NCI-H82 treated with DMSO at 0.1 percent for 48 hours (cell line): ENCODE measurements at regions not wholly inside any gene's neighbourhood (a gene's known extent, or its start where the extent isn't known, plus 50 kb on each side); places are given as distances from the start of the nearest gene placed in this dataset.
"Not testable (repeated sequence)": the region's sequence is repeated elsewhere in the genome, so short reads cannot be mapped to it uniquely, and the experiment has no call there.

Source experiments
- DNase-seq: peaks from one replicate; lab custom pipeline; 2025; ENCODE audit not compliant: unreplicated experiment; lab: John Stamatoyannopoulos, UW

DNA sequence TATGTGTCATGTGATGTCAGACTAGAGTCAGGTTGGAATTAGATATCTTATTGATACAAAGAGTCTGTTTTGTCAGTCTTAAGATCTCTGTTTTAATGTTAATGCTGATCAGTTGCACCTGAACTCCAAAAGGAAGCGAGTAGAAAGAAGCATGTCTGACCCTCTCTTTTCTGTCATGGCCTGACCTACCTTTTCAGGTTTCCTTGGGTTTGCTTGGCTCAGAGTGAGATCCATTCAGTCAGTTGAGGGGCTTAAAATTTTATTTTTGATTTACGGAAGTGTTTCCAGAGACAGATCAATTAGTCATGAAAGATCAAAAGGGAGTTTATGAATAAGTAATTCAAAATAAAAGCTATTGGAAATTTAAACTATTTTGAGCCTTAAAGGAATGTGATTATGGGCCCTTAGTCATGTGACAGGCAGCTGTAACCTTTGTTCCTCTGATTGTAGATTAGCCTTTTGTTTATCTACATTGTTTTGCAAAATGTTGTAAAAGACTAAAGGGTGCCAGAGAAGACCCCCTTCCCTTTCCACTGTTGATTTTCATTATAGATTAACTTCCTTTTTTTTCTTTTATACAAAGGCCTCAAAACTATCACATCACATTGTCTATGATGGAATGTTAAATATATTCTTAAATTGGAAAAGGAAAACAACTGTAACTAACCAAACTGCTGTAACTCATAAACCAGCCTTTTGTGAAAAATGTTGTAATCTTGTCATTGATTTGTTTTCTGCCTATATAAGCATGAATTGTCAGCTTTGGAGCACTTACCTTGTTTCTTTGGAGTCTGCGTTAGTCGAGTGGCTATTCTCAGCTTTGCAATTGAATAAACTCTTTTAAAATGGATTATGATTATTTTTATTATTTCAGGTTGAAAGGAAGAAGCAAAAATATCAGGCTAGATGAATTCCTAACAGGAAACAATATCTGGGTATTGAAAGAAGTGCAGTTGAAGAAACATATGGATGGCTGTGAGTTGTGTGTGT, 195.5 kb upstream of the MBL2 start:
- no peak for DNase-seq

DNA sequence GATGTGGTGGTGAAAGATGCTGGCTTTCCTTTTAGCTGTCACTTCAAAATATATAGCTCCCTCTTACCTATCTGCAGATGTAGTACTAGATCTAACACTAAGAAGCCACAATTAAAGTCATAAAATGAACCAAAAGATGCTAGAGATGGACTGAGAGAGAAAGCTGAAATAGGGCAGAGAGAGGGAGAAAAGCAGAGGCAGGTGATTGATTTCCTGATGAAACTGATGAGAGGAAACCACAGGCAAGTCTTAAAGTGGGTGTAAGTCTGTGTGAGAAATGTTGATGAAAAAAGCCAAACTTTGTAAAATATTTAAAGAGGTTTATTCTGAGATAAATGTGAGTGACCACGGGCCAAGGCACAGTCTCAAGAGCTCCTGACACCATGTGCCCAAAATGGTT, 194.3 kb upstream of the MBL2 start:
- DNase-seq, result no peak

DNA sequence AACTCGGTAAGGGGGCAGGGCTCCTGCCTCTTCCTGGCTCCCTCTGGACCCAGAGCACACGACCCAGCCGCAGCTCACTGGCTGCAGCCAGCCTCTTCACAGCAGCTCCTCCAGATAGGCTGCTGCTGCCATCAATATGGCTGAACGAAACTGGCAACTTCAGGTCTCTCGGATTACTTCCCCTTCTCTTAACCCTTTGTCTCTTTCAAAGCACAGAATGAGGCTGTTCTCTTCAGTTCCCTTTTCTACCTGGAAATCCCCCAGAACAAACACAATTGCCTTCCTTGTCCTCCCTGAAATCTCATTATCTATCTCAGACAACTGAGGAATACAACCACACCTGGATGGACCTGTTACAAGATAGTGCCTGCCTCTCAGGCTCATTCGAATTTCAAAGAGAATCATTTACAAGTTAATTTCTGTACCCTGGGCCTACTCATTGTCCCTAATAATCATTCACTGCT, 193.4 kb upstream of the MBL2 start:
- no peak for DNase-seq

DNA sequence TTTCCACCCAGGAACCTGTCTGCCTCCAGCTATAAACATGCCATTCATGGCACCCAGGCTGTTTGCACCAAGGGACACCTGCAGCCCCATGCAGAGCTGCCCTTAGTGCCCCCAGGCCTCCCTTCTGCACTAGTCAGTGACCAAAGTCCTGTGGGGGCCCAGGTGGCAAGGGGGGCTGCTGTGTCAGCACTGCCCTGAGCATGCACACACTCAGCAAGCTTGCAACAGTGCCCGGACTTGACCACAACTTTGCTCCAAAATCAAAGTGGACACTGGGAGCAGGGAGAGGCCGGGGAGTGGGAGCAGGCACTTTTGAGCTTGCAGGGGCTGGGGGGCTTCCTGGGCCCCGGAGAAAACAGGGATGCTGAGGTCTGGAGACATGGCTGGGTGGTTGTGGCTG, 192.9 kb upstream of the MBL2 start:
- no peak for DNase-seq

- DNase-seq, result no peak
These were observed 188.7 kb upstream of the MBL2 start for GRCh38 chr10:52961323-52961722.

- no peak for DNase-seq
These were observed 187.2 kb upstream of the MBL2 start for GRCh38 chr10:52959810-52960209.

GRCh38 chr10:52956861-52957260, 184.3 kb upstream of the MBL2 start:
- no peak for DNase-seq

DNA sequence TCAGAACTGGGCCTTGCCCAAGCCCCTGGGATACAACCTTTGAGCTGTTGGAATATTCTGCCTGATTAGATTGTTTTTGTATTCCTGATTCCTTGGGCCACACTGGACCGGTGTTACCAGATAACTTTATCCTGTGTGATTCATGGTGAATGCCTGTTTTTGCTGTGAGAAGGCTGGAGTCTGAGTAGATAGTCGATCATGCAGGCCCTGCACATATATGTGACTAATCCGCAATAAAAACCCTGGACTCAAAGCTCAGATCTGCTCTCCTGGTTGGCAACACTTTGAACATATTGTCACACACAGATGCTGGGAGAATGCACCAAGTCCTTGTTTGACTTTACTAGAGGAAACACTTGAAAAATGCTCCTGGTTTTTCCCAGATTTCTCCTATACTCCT, 183.9 kb upstream of the MBL2 start:
- DNase-seq, result no peak

- DNase-seq, result no peak
These were observed 182.8 kb upstream of the MBL2 start for GRCh38 chr10:52955337-52955736.

GRCh38 chr10:52954407-52954806, 181.8 kb upstream of the MBL2 start:
- DNase-seq, result no peak

DNA sequence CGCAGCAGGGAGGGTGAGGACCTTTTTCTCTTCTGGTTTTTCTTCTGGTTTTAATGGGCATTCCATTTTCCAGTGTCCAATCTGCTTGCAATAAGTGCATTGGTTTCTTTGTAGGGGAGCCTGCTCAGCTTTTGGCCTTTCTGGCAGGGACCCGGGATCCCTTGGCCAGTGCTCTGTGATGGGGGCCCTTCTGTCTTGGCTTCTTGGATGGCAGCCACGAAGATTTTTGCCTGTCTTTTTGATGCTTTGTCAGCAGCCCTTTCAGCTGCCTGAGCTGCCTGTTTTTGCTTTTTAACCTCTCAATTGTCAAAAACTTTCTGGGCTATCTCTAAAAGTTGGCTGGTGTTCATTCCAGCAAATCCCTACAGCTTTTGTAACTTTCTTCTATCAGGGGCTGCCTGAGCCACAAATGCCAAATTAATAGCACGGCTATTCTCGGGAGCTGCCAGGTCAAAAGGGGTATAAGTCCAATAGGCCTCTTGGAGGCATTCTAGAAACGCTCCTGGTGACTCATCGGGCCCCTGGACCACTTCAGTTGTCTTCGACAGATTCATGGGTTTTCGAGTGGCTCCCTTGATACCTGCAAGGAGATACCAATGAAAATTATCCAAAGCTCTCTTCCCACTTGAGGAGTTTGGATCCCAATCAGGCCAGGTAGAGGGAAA, 179.9 kb upstream of the MBL2 start:
- no peak for DNase-seq

DNA sequence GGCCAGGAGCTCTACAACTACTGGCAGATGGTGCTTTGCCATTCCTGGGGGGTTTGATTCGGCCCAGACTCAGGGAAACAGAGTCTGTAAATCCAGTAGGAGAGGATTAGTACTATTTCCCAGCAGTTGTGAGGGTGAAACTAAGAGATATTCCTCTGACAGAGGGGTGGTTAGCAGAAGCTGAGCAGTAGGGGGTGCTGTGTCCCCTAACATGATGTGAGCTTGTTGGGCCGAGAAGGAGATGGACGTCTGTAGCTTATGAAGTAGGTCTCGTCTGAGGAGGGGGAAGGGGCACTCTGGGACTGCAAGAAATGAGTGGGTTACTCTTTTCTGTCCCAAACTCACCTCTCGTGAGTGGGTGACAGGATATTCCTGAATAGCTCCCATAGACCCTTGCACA, 179.2 kb upstream of the MBL2 start:
- no peak for DNase-seq

GRCh38 chr10:52950578-52950977, 178.0 kb upstream of the MBL2 start:
- no peak for DNase-seq

DNA sequence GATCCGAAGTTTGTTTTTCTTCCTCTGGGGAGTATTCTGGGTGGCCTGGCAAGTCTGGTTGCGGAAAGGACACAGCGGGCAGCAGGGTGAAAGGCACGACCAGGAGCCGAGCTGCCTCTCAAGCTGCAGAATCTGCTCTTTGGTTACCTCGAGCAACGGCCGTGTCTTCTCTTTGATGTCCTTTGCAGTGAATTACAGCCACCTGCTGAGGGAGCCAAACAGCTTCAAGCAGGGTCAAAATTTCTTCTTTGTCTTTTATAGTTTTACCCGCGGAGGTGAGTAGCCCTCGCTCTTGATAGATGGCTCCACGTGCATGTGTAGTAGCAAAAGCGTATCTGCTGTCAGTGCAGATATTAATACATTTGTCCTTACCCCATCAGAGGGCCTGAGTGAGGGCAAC, 177.3 kb upstream of the MBL2 start:
- DNase-seq, result no peak

DNA sequence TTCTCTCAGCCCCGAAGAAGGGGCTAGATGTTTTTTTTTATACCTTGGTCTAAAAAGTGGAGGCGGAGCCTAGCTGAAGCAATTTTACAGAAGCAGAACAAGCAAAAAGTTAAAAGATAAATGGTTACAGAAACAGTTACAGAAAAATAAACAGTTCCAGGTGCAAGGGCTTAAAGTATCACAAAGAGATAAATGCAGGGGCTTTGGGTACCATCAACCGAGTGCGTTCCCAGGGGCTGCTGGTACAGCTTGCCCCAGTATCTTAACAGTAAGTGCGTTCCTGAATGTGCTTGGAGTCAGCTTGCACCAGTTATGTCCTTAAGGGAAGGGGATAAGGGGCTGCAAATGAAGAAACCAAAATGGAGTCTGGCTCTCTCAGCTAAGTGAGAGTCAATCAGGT, 173.9 kb upstream of the MBL2 start:
- DNase-seq, result no peak

- not testable (repeated sequence) for DNase-seq
These were observed 172.9 kb upstream of the MBL2 start for GRCh38 chr10:52945521-52945920.

DNA sequence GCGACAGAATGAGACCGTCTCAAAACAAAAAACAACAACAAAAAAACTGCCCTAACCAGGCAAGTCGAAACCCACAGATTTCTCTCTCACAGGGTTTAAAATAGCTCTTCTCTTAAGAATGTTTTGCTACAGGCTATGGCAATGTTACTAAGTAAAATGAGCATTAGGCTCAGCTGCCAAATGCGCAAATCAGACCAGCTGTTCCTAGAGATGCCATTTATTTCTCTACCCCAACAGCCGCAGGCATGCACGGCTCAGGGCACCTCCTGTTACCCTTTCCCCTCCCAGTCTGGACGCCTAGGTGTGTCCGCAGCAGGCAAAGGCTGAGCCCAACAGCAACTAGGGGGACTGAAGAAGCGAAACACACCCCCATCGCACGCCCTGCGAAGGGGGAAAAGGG, 168.3 kb upstream of the MBL2 start:
- DNase-seq, result no peak

GRCh38 chr10:52939894-52940293, 167.3 kb upstream of the MBL2 start:
- no peak for DNase-seq

GRCh38 chr10:52933748-52934147, 161.2 kb upstream of the MBL2 start:
- no peak for DNase-seq

- DNase-seq, result no peak
These were observed 155.1 kb upstream of the MBL2 start for GRCh38 chr10:52927678-52928077.

GRCh38 chr10:52923520-52923919, 150.9 kb upstream of the MBL2 start:
- no peak for DNase-seq

DNA sequence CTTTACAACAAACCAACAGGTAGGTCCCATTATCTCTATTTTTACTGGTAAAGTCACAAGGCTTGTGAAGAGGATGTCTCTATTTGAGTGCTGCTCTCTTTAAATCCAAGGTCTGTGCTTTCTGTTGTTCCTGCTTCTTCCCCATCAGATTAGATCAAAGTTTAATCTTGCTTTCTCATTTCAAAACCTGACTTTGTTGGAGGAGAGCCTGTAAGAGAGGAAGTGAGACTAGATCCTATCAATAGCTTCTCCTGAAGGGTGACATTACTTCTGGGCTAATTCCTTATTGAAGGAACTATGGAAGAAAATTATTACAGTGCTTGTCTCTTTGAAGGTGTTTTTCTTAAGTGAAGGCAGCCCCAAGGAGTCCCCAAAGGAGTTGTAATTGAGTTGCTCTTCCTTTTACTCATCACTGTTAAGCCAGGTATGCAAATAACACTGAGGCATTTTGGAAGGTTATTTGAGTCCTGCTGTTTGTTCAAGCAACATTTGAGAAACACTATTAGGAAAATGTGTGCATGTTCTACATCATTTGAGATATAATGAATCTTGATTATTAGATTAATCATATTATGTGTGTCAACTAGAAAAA, 146.2 kb upstream of the MBL2 start:
- no peak for DNase-seq
